ENCODE measurements at regions not wholly inside any gene's neighbourhood (a gene's known extent, or its start where the extent isn't known, plus 50 kb on each side); places are given as distances from the start of the nearest gene placed in this dataset.

GRCh38 chr4:24729119-24729730 is 66.1 kb upstream of the SOD3 start:
- H3K9ac ChIP-seq (ENCODE audit: low read depth, low read length): no peak overlapping the region
- no peak overlapping the region for H3K23ac ChIP-seq (ENCODE audit: low read depth, low read length)
- no peak overlapping the region for H3K27ac ChIP-seq (ENCODE audit: insufficient read depth, low read length)
- ATAC-seq (ENCODE audit: low read depth) (no peak), DNase-seq (no peak)
- H3K79me1 ChIP-seq (ENCODE audit: low read depth in 1 of 2, low read length in 2 of 2): no peaks in the 10 kb centered on the region
- H3K4me1 ChIP-seq (ENCODE audit: control insufficient read depth, insufficient read depth, low read length): 0 out of 2 replicates have a peak, but pooled peaks cover 2% of the 10 kb centered on the region
- TF ChIP-seq CHD1 (IDR thresholded peaks at IDR 0.05; ENCODE audit: low read depth, low read length): no peak
- no peak overlapping the region for H3K4me2 ChIP-seq (ENCODE audit: low read depth, low read length)
- no peak overlapping the region for H4K8ac ChIP-seq (ENCODE audit: low read depth in 2 of 2, low read length in 2 of 2)
- no peaks in the 10 kb centered on the region for H3K36me3 ChIP-seq (ENCODE audit: control insufficient read depth, insufficient read depth, low read length)
- H2AK9ac ChIP-seq (replicated peaks; ENCODE audit: low read depth, low read length, poor library complexity): no peak overlapping the region
- no peak overlapping the region for H2AFZ ChIP-seq (replicated peaks; ENCODE audit: low read length, poor library complexity)
- no peak overlapping the region for H2BK120ac ChIP-seq (ENCODE audit: low read depth, low read length)
- H3K4me3 ChIP-seq (ENCODE audit: insufficient read depth, low read depth, low read length): no peak overlapping the region
- H3K4ac ChIP-seq (ENCODE audit: low read depth, low read length): no peak overlapping the region
- no peak overlapping the region for H4K5ac ChIP-seq (ENCODE audit: low read depth, low read length)
- H3K9me3 ChIP-seq (ENCODE audit: control insufficient read depth, insufficient read depth, low read length): no peaks in the 10 kb centered on the region
- no CpG with 5 or more reads among the region's 6 CpGs for WGBS, 2 experiments (ENCODE audit: extremely low coverage in 2 of 2, insufficient read length in 1 of 2)
- no peak overlapping the region for H3K18ac ChIP-seq (ENCODE audit: low read depth, low read length)
- intact Hi-C loops (cut with micrococcal nuclease) (loop anchor here (10.0 kb wide), 1 partner anchor 64 kb away; no protein-coding TSS in a partner anchor), in situ Hi-C loops (cut with MboI; ENCODE audit: low sequenced_read_pairs) (no loop called here), dilution Hi-C loops (cut with HindIII; ENCODE audit: low sequenced_read_pairs, unreplicated experiment) (no loop called here)
- no peak overlapping the region for H2BK20ac ChIP-seq (ENCODE audit: low read depth, low read length)
- CTCF ChIA-PET: no interaction called here
- no peaks in the 10 kb centered on the region for H4K20me1 ChIP-seq (ENCODE audit: insufficient read depth, low read length)
- no peak overlapping the region for H3K14ac ChIP-seq (replicated peaks; ENCODE audit: low read depth, low read length)
- H3K56ac ChIP-seq (ENCODE audit: extremely low read depth, insufficient read depth, low read length): no peak overlapping the region
- H3K27me3 ChIP-seq (ENCODE audit: control insufficient read depth, insufficient read depth, low read length): peaks cover 12% of the 10 kb centered on the region
- H4K91ac ChIP-seq (ENCODE audit: insufficient read depth, low read depth, low read length): no peak overlapping the region
- H2BK15ac ChIP-seq (ENCODE audit: low read depth, low read length): no peak overlapping the region
- POLR2A ChIA-PET (ENCODE audit: unreplicated experiment): no interaction called here
- H2AK5ac ChIP-seq (ENCODE audit: low read depth, low read length): no peak overlapping the region
- no peaks in the 10 kb centered on the region for H3K9me1 ChIP-seq (ENCODE audit: insufficient read depth, low read length)
- BruUV-seq (replicated peaks): no TSS peak
- no peak overlapping the region for H2BK5ac ChIP-seq (ENCODE audit: low read depth, low read length, poor library complexity, severe bottlenecking)

Data from IMR-90 (cell line).